HL-60 (cell line): ENCODE measurements at regions not wholly inside any gene's neighbourhood (a gene's known extent, or its start where the extent isn't known, plus 50 kb on each side); places are given as distances from the start of the nearest gene placed in this dataset.

Source experiments
- DNase-seq, 2 experiments: peaks; one replicate each; pipeline ENCODE4 v3.0.0-alpha.2; 2010 to 2020; ENCODE audit warnings: low read depth in 1 of 2, low spot score in 1 of 2
- H3K27ac ChIP-seq: fragments of 250-450 bp; sonication (Bioruptor Pico); replicated peaks from 2 replicates; pipeline ENCODE4 v1.5.1; 2020; ENCODE audit warnings: mild to moderate bottlenecking, moderate library complexity
- H3K27me3 ChIP-seq: fragments of 250-450 bp; sonication (Bioruptor Pico); 2 replicates; pipeline ENCODE4 v1.5.1; 2021; ENCODE audit warnings: mild to moderate bottlenecking, moderate library complexity; ENCODE audit not compliant: insufficient read depth, poor library complexity, severe bottlenecking
- H3K4me3 ChIP-seq: replicated peaks from 2 replicates; pipeline ENCODE4 v1.5.1; 2011; ENCODE audit warnings: mild to moderate bottlenecking, control low read depth, low read length; ENCODE audit not compliant: insufficient read depth
- CTCF ChIP-seq: IDR thresholded peaks from one replicate; pipeline ENCODE4 v1.5.1; 2011; ENCODE audit warnings: low read length, control low read depth, inconsistent platforms; ENCODE audit not compliant: insufficient read depth
- GABPA ChIP-seq: IDR thresholded peaks from 2 replicates; pipeline ENCODE4 v1.6.1; 2012; ENCODE audit warnings: low read depth
- POLR2AphosphoS5 ChIP-seq: IDR thresholded peaks from 2 replicates; pipeline ENCODE4 v1.6.1; 2012; ENCODE audit warnings: low read depth
- SPI1 ChIP-seq: IDR thresholded peaks from 2 replicates; pipeline ENCODE4 v1.6.1; 2012; ENCODE audit warnings: low read depth, mild to moderate bottlenecking, borderline replicate concordance
- TF ChIP-seq, protein P1 (sequence below): IDR thresholded peaks from 2 replicates; pipeline ENCODE4 v1.6.1; 2012; ENCODE audit warnings: low read depth; ENCODE audit not compliant: insufficient replicate concordance

DNA sequence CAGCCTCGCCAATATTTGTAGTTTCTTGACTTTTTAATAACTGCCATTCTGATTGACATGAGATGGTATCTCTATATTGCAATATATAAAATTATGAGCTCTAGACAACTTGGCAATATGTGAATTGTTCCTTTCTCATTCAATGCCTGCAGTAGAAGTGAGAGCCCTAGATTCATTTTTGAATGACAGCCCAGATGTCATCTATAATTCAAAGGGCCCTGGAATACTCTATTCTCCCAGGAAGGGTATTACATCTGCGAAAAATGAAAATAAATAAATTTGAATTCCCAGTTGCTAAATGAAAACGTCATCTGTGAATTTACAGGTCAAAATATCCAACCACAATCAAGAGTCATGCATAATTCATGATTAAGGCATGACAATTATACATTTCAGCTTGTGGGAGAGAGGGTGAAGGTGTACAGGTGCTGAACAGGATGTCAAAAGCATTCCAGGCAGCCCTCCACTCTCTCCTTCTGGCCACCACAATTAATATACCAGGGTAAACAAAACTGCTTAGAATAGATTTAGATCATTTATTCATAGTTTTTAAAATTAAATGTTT lies 1147.3 kb downstream of the XPNPEP1 start:
- TF ChIP-seq CTCF (no peak), SPI1 (no peak), GABPA (no peak), POLR2AphosphoS5 (no peak)
- TF ChIP-seq, protein P1, sequence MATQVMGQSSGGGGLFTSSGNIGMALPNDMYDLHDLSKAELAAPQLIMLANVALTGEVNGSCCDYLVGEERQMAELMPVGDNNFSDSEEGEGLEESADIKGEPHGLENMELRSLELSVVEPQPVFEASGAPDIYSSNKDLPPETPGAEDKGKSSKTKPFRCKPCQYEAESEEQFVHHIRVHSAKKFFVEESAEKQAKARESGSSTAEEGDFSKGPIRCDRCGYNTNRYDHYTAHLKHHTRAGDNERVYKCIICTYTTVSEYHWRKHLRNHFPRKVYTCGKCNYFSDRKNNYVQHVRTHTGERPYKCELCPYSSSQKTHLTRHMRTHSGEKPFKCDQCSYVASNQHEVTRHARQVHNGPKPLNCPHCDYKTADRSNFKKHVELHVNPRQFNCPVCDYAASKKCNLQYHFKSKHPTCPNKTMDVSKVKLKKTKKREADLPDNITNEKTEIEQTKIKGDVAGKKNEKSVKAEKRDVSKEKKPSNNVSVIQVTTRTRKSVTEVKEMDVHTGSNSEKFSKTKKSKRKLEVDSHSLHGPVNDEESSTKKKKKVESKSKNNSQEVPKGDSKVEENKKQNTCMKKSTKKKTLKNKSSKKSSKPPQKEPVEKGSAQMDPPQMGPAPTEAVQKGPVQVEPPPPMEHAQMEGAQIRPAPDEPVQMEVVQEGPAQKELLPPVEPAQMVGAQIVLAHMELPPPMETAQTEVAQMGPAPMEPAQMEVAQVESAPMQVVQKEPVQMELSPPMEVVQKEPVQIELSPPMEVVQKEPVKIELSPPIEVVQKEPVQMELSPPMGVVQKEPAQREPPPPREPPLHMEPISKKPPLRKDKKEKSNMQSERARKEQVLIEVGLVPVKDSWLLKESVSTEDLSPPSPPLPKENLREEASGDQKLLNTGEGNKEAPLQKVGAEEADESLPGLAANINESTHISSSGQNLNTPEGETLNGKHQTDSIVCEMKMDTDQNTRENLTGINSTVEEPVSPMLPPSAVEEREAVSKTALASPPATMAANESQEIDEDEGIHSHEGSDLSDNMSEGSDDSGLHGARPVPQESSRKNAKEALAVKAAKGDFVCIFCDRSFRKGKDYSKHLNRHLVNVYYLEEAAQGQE = no peak
- Histone ChIP-seq H3K4me3 (no peak overlapping the region), H3K27ac (no peak overlapping the region), H3K27me3 (no peaks in the 10 kb centered on the region)
- DNase-seq = no peak

DNA sequence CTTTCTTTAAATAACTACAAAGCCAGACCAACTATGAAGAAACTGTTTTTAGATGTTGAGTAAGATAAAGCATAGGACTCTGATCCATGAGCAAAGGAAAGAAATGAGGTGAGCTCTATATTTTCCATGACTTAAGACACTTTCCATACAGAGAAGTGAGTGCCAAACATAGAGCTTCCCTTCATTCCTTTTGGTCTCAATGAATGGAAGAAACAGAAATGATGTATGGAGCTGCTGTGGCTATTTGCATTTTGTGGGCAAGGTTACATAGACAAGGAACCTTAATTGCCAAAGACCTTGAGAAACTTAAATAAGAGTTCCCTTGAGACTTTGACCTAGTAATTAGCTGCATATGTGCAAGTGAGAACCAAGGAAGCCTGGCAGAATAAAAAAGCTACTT lies 1152.2 kb downstream of the XPNPEP1 start:
- no peak for DNase-seq
- no peak overlapping the region for H3K4me3 ChIP-seq

GRCh38 chr10:108765794-108766193 lies 1157.5 kb downstream of the XPNPEP1 start:
- DNase-seq = no peak
- Histone ChIP-seq H3K4me3 (no peak overlapping the region), H3K27me3 (no peaks in the 10 kb centered on the region), H3K27ac (no peak overlapping the region)
- no peak for TF ChIP-seq CTCF

More for the DNA sequence above, 1152.2 kb downstream of the XPNPEP1 start:
- no peak for TF ChIP-seq SPI1
- no peak for TF ChIP-seq POLR2AphosphoS5
- TF ChIP-seq GABPA = no peak
- no peak for TF ChIP-seq CTCF
- TF ChIP-seq, protein P1 = no peak
- Histone ChIP-seq H3K27me3 (no peaks in the 10 kb centered on the region), H3K27ac (no peak overlapping the region)

GRCh38 chr10:108757946-108758345 lies 1165.4 kb downstream of the XPNPEP1 start:
- Histone ChIP-seq H3K4me3 (no peak overlapping the region), H3K27ac (no peak overlapping the region), H3K27me3 (no peaks in the 10 kb centered on the region)
- no peak for TF ChIP-seq POLR2AphosphoS5
- TF ChIP-seq SPI1 = no peak
- DNase-seq = no peak
